GM12878 (cell line): ENCODE measurements at regions not wholly inside any gene's neighbourhood (a gene's known extent, or its start where the extent isn't known, plus 50 kb on each side); places are given as distances from the start of the nearest gene placed in this dataset.

ENCODE experiments used
- ATAC-seq: fragments of 200-7000 bp; cut with Tn5 transposase; 3 replicates; pipeline ENCODE4 v1.9.1; 2020; ENCODE audit warnings: mild to moderate bottlenecking, moderate library complexity
- BruUV-seq: library from RNA; stranded (reverse); fragments of 400-500 nt; replicated peaks from 2 replicates; lab custom pipeline; 2021; lab: Mats Ljungman, UMichigan
- CTCF ChIA-PET: fragments of 300-600 bp; sonication (Branson Sonifier 250); formaldehyde crosslinking; extraction: SDS; loops from one replicate; lab custom pipeline; 2021; ENCODE audit warnings: inconsistent platforms; lab: Yijun Ruan, JAX
- POLR2A ChIA-PET: fragments of 350-600 bp; formaldehyde crosslinking; extraction: SDS; loops from one replicate; lab custom pipeline; 2021; ENCODE audit warnings: inconsistent platforms; lab: Charles Lee
- RAD21 ChIA-PET: fragments of 300-600 bp; sonication (Branson Sonifier 250); formaldehyde crosslinking; loops from one replicate; lab custom pipeline; 2023; ENCODE audit warnings: antibody characterized with exemption; ENCODE audit not compliant: unreplicated experiment; lab: Charles Lee
- SMC1A ChIA-PET: fragments of 300-600 bp; sonication (Branson Sonifier 250); formaldehyde crosslinking; loops from one replicate; lab custom pipeline; 2023; ENCODE audit not compliant: unreplicated experiment, uncharacterized antibody; lab: Charles Lee
- DNase-seq: peaks from one replicate; pipeline ENCODE4 v3.0.0-alpha.2; 2011; ENCODE audit warnings: low read depth, low spot score
- FAIRE-seq: peaks from 3 replicates; lab custom pipeline; 2011; peaks lifted over from hg19 to GRCh38; lab: Jason Lieb, UNC
- H2AFZ ChIP-seq: 2 replicates; pipeline ENCODE4 v1.6.0; 2011; ENCODE audit warnings: low read depth, low read length, control low read depth; ENCODE audit not compliant: control insufficient read depth
- H3K27ac ChIP-seq: 2 replicates; pipeline ENCODE4 v1.5.1; 2011; ENCODE audit warnings: control low read depth; ENCODE audit not compliant: control insufficient read depth, insufficient read depth
- H3K27me3 ChIP-seq, 2 experiments: replicated peaks in 1 of 2; 2 replicates each; pipeline versions ENCODE4 v1.6.0 to v1.6.1; 2011; ENCODE audit warnings: low read length in 1 of 2; ENCODE audit not compliant: control insufficient read depth in 2 of 2, insufficient read depth in 2 of 2
- H3K36me3 ChIP-seq, 2 experiments: 2 replicates each; pipeline ENCODE4 v1.5.1; 2011; ENCODE audit warnings: low read length in 1 of 2; ENCODE audit not compliant: control insufficient read depth in 2 of 2, insufficient read depth in 2 of 2
- H3K4me1 ChIP-seq: 2 replicates; pipeline ENCODE4 v1.6.1; 2011; ENCODE audit warnings: mild to moderate bottlenecking, low read length, moderate library complexity, mixed read lengths; ENCODE audit not compliant: control insufficient read depth, insufficient read depth
- H3K4me2 ChIP-seq: 2 replicates; pipeline ENCODE4 v1.6.0; 2011; ENCODE audit warnings: control low read depth; ENCODE audit not compliant: control insufficient read depth, insufficient read depth
- H3K4me3 ChIP-seq: fragments of 200-600 bp; sonication (generic); 2 replicates; pipeline ENCODE4 v1.5.1; 2016
- H3K79me2 ChIP-seq: 2 replicates; pipeline ENCODE4 v1.6.0; 2011; ENCODE audit warnings: low read length; ENCODE audit not compliant: control insufficient read depth, insufficient read depth
- H3K9ac ChIP-seq: 2 replicates; pipeline ENCODE4 v1.8.0; 2011; ENCODE audit warnings: low read length, control low read depth, mixed read lengths; ENCODE audit not compliant: control insufficient read depth, insufficient read depth
- H3K9me3 ChIP-seq: replicated peaks from 3 replicates; pipeline ENCODE4 v1.5.1; 2011; ENCODE audit warnings: mild to moderate bottlenecking, low read length; ENCODE audit not compliant: control insufficient read depth, insufficient read depth
- H4K20me1 ChIP-seq: 2 replicates; pipeline ENCODE4 v1.6.0; 2011; ENCODE audit not compliant: control insufficient read depth, insufficient read depth
- HDGF ChIP-seq: fragments of 450-650 bp; IDR thresholded peaks from 2 replicates; pipeline ENCODE4 v1.6.1; 2016; ENCODE audit warnings: antibody characterized with exemption
- JUND ChIP-seq: IDR thresholded peaks from 2 replicates; pipeline ENCODE4 v1.6.1; 2012; ENCODE audit warnings: low read depth, mild to moderate bottlenecking, low read length, improper control_type of control experiment, moderate library complexity
- KLF5 ChIP-seq: fragments of 450-650 bp; IDR thresholded peaks from 2 replicates; pipeline ENCODE4 v1.6.1; 2014; ENCODE audit warnings: mild to moderate bottlenecking; ENCODE audit not compliant: partially characterized antibody
- NR2C1 ChIP-seq: fragments of 450-650 bp; IDR thresholded peaks from 2 replicates; pipeline ENCODE4 v1.6.1; 2017; ENCODE audit warnings: antibody characterized with exemption, mild to moderate bottlenecking, moderate library complexity
- PAX8 ChIP-seq: fragments of 450-650 bp; IDR thresholded peaks from 2 replicates; pipeline ENCODE4 v1.6.1; 2017; ENCODE audit warnings: mild to moderate bottlenecking, moderate library complexity
- RB1 ChIP-seq: fragments of 450-650 bp; formaldehyde crosslinking; IDR thresholded peaks from 2 replicates; pipeline ENCODE4 v1.6.1; 2017; ENCODE audit warnings: mild to moderate bottlenecking, borderline replicate concordance
- RFX5 ChIP-seq: IDR thresholded peaks from 2 replicates; pipeline ENCODE4 v1.6.1; 2011; ENCODE audit warnings: low read depth, low read length, improper control_type of control experiment
- SMAD1 ChIP-seq: fragments of 450-650 bp; IDR thresholded peaks from 2 replicates; pipeline ENCODE4 v1.6.1; 2018; ENCODE audit warnings: mild to moderate bottlenecking, low read depth; ENCODE audit not compliant: partially characterized antibody
- SMARCA5 ChIP-seq: fragments of 450-650 bp; IDR thresholded peaks from 2 replicates; pipeline ENCODE4 v1.6.1; 2017; ENCODE audit warnings: mild to moderate bottlenecking
- SUPT20H ChIP-seq: IDR thresholded peaks from 2 replicates; pipeline ENCODE4 v1.6.1; 2011; ENCODE audit warnings: low read depth, mild to moderate bottlenecking, low read length, moderate library complexity, borderline replicate concordance; ENCODE audit not compliant: control insufficient read depth
- TCF7 ChIP-seq: IDR thresholded peaks from 2 replicates; pipeline ENCODE4 v1.6.1; 2014; ENCODE audit warnings: antibody characterized with exemption, borderline replicate concordance
- ZNF687 ChIP-seq: fragments of 450-650 bp; IDR thresholded peaks from 2 replicates; pipeline ENCODE4 v1.6.1; 2017; ENCODE audit warnings: mild to moderate bottlenecking, moderate library complexity
- WGBS: methylation state at CpG from one replicate; pipeline ENCODE4 v1.1.6; 2016; ENCODE audit warnings: low lambda C conversion rate; ENCODE audit not compliant: insufficient replicate concordance, insufficient coverage; ENCODE audit errors: missing lambda C conversion rate; 5-methylcytosine and 5-hydroxymethylcytosine counted together
- in situ Hi-C: fragments of 300-500 bp; cut with MboI; formaldehyde crosslinking; loops from 9 replicates; pipeline ENCODE4 v1.14.3; 2018; ENCODE audit warnings: mixed read lengths
- intact Hi-C: fragments of 100-400 bp; cut with micrococcal nuclease; formaldehyde crosslinking; loops from one replicate; pipeline ENCODE4 v1.14.2; 2022; ENCODE audit not compliant: unreplicated experiment

GRCh38 chrX:87728459-87728858 is 210.9 kb downstream of the KLHL4 start:
- in situ Hi-C loops (no loop called here), intact Hi-C loops (no loop called here)
- H3K9ac ChIP-seq = no peak overlapping the region
- no peaks in the 10 kb centered on the region for H4K20me1 ChIP-seq
- BruUV-seq = no TSS peak
- SMC1A ChIA-PET = interaction anchor here (0.6 kb wide), 1 partner anchor 25 kb away, joined by 3 read pairs; no protein-coding TSS in a partner anchor
- CTCF ChIA-PET = no interaction called here
- H3K27me3 ChIP-seq = no peaks in the 10 kb centered on the region
- DNase-seq (no peak), FAIRE-seq (no peak), ATAC-seq (no peak)
- WGBS = 82% methylated on average over 7 of the region's 7 CpGs
- no peaks in the 10 kb centered on the region for H3K79me2 ChIP-seq
- no peak overlapping the region for H3K27ac ChIP-seq
- POLR2A ChIA-PET = no interaction called here
- no peaks in the 10 kb centered on the region for H3K36me3 ChIP-seq
- TF ChIP-seq SUPT20H = no peak
- no peak for TF ChIP-seq SMAD1
- no peak for TF ChIP-seq JUND
- TF ChIP-seq RFX5 = no peak
- TF ChIP-seq RB1 = no peak
- no peak for TF ChIP-seq PAX8
- no peak for TF ChIP-seq SMARCA5
- no peak for TF ChIP-seq HDGF
- no peak for TF ChIP-seq TCF7
- no peak for TF ChIP-seq NR2C1
- TF ChIP-seq KLF5 = no peak
- TF ChIP-seq ZNF687 = no peak
- RAD21 ChIA-PET = no interaction called here
- H2AFZ ChIP-seq = no peak overlapping the region
- H3K4me3 ChIP-seq = no peak overlapping the region
- H3K4me2 ChIP-seq = no peak overlapping the region
- H3K9me3 ChIP-seq = no peaks in the 10 kb centered on the region
- no peaks in the 10 kb centered on the region for H3K4me1 ChIP-seq
